Large intestine (tissue), 3 donors: ENCODE measurements at regions not wholly inside any gene's neighbourhood (a gene's known extent, or its start where the extent isn't known, plus 50 kb on each side); places are given as distances from the start of the nearest gene placed in this dataset.

Source experiments
- DNase-seq, 2 donors: peaks; one replicate each; pipeline versions ENCODE4 v3.0.0 to v3.0.0-alpha.2; 2013
- H3K27ac ChIP-seq: one replicate; pipeline ENCODE4 v1.5.1; 2013; ENCODE audit warnings: low read length
- H3K27me3 ChIP-seq: 2 replicates; pipeline ENCODE4 v1.6.1; 2013; ENCODE audit warnings: low read length; ENCODE audit not compliant: control insufficient read depth, insufficient read depth
- H3K36me3 ChIP-seq: 2 replicates; pipeline ENCODE4 v1.6.1; 2013; ENCODE audit warnings: low read length; ENCODE audit not compliant: control insufficient read depth, insufficient read depth
- H3K4me1 ChIP-seq: one replicate; pipeline ENCODE4 v1.6.1; 2013; ENCODE audit warnings: low read length; ENCODE audit not compliant: control insufficient read depth, insufficient read depth
- H3K4me3 ChIP-seq: one replicate; pipeline ENCODE4 v1.5.1; 2013; ENCODE audit warnings: low read length
- H3K9me3 ChIP-seq: one replicate; pipeline ENCODE4 v1.6.1; 2013; ENCODE audit warnings: mild to moderate bottlenecking, low read depth, low read length, moderate library complexity; ENCODE audit not compliant: control insufficient read depth
- WGBS: methylation state at CpG from one replicate; pipeline ENCODE4 v1.1.5; 2013; ENCODE audit warnings: low lambda C conversion rate; ENCODE audit not compliant: insufficient coverage; 5-methylcytosine and 5-hydroxymethylcytosine counted together

DNA sequence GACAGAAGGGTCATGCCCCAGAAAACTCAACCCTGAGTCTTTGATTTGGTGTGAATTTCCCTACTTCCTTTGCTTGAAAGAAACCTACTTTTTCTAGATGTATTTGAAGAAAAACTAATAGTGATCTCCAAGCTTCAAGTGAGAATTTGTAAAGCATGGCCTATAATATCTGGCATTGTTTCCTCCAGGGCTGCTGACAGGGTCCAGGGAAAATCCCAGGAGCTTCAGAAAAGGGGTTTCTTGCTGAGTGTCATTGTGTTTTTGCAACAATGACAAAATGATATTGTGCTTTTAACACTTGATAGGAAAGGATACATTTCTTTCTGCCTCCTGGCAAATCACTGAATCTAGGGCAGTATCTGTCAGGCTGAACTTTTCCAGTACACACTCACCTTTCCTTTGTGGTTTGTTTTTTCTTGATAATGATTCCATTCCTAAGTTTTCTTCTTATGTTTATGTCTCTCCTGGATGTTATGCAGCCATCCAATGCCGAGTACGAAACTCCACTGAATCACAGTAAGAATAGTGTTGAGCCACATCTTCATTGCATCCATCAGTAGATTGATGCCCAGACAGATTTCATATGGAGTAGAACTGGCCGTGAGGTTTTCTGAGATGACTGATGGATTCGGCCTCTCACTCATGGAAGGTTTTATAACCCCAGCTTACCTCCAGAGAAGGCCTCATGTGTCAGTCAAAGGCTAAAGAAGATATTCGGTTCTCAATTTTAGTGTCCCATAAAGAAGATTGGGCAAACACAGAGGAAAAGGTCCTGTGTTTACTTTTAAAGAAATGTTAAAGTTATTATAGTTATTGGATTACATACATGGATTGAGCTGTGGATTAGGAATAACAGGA is 76.9 kb upstream of the STEAP1B start:
- DNase-seq = no peak
- no peaks in the 10 kb centered on the region for H3K27me3 ChIP-seq
- WGBS = 13% methylated on average over 1 of the region's 5 CpGs

DNA sequence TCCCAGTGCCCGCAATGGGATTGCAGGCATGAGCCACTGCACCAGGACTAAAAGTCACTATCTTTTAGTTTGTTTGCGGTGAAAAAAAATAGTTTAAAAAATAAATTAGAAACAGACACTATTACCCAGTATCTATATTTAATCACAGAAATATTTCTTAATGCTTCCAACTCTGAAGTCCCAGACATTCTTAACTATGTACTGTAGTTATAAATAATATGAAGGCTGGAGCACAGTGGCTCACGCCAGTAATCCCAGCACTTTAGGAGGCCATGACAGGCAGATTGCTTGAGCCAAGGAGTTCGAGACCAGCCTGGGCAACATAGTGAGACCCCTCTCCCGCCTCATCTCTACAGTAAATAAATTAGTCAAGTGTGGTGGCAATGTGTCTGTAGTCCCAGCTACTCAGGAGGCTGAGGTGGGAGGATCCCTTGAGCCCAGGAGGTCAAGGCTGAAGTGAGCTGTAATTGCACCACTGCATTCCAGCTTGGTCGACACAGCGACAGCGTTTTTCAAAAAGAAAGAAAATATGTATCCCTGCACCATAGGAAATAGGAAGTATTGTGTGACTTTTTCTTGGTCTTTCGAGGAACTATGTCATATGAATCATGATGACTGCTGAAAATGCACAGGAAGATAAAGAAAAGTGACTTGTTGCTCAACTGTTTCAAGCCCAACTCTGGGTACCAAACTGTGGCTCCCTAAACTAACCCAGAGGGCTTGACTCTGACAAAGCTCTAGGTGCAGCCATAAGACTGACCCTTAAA is 74.9 kb upstream of the STEAP1B start:
- DNase-seq = no peak
- Histone ChIP-seq H3K36me3 (no peaks in the 10 kb centered on the region), H3K27me3 (no peaks in the 10 kb centered on the region), H3K9me3 (no peaks in the 10 kb centered on the region), H3K4me1 (peaks cover 12% of the 10 kb centered on the region), H3K27ac (no peak overlapping the region), H3K4me3 (no peak overlapping the region)
- WGBS = 100% methylated on average over 3 of the region's 9 CpGs

More for the DNA sequence above, 76.9 kb upstream of the STEAP1B start:
- Histone ChIP-seq H3K9me3 (no peaks in the 10 kb centered on the region), H3K4me3 (no peak overlapping the region), H3K27ac (peak overlapping the region; percentile 38), H3K4me1 (peaks cover 12% of the 10 kb centered on the region), H3K36me3 (no peaks in the 10 kb centered on the region)

GRCh38 chr7:22572937-22573336 is 72.9 kb upstream of the STEAP1B start:
- no peaks in the 10 kb centered on the region for H3K9me3 ChIP-seq
- no peak overlapping the region for H3K4me3 ChIP-seq
- no peak for DNase-seq
- no peaks in the 10 kb centered on the region for H3K36me3 ChIP-seq
- no CpG with 5 or more reads among the region's 7 CpGs for WGBS
- no peak overlapping the region for H3K27ac ChIP-seq
- peaks cover 11% of the 10 kb centered on the region for H3K4me1 ChIP-seq
- H3K27me3 ChIP-seq = no peaks in the 10 kb centered on the region

DNA sequence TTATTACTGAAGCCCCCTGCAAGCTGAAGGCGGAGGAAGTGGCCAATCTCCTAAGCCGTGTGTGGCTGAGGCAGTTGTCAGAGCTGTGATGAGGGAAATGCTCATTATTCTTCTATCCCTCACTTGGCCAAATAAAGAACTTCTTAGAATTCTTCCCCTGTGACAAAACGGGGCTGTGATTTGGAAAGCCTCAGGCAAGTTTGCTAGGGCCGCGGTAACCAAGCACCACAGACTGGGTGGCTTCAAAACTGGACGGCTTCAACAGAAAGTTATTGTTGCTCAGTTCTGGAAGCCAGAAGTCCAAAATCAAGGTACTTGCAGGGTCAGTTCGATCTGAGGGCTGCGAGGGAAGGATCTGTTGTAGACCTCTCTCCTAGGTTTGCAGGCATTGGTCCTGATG is 72.3 kb upstream of the STEAP1B start:
- Histone ChIP-seq H3K36me3 (no peaks in the 10 kb centered on the region), H3K4me3 (no peak overlapping the region), H3K9me3 (no peaks in the 10 kb centered on the region), H3K4me1 (peaks cover 7% of the 10 kb centered on the region), H3K27me3 (no peaks in the 10 kb centered on the region), H3K27ac (no peak overlapping the region)
- no peak for DNase-seq
- no CpG with 5 or more reads among the region's 8 CpGs for WGBS

DNA sequence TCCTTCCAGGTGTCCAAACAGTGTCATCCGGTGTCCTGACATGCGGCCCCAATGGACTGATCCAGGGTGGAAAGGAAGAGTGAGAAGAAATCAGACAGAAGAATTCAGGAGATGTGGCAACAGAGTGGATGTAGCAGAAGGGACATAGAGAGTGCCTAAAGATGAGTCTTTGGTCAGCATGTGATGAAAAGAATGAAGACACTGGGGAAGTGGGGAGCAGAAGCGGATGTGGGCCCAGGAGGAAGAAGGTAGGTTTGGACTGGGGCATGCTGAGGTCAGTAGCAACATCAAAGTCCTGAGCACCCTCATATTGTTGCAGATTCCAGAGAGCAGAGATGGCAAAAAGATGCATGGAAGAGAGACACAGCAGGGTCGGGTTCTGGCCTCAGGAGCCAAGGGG is 71.8 kb upstream of the STEAP1B start:
- Histone ChIP-seq H3K9me3 (no peaks in the 10 kb centered on the region), H3K36me3 (no peaks in the 10 kb centered on the region), H3K27me3 (no peaks in the 10 kb centered on the region), H3K27ac (no peak overlapping the region), H3K4me1 (peaks cover 2% of the 10 kb centered on the region), H3K4me3 (no peak overlapping the region)
- DNase-seq = no peak
- 93% methylated on average over 2 of the region's 4 CpGs for WGBS

DNA sequence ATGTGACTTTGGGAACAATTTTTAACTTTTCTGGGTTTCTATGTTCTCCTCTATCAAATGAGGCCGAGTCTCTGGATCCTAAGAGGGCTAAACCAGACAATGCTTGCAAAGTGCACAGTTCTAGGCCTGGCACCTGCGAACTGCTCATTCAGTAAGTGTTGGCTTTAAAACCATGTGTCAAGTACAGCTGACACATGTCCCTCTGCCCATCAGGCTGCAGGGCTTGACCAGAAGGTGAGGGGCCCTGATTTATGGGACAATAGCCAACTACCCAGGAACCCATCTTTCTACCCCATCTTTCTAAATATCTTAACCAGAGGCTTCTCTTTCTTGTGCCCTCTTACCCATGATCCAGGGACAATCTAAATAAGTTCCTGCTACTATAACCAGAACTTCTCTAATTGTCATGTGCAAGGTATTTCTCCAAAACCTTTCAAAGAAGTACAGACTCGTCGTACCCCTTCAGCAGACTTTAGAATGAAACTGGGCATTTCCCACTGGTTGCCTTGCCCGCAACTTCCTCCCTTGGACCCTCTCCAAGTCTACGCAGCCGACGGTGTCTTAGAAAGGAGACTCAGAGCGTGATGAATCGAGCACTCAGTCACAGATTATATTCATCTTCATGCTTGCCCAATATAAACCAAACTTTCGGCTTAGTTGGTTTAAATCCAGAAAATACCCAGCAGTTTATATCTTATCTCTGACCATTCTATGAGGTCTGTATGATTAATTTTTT is 69.8 kb upstream of the STEAP1B start:
- 100% methylated on average over 1 of the region's 11 CpGs for WGBS
- Histone ChIP-seq H3K9me3 (no peaks in the 10 kb centered on the region), H3K4me3 (no peak overlapping the region), H3K27me3 (no peaks in the 10 kb centered on the region), H3K27ac (no peak overlapping the region), H3K36me3 (no peaks in the 10 kb centered on the region), H3K4me1 (peaks cover 15% of the 10 kb centered on the region)
- no peak for DNase-seq

GRCh38 chr7:22566592-22566991 is 66.6 kb upstream of the STEAP1B start:
- Histone ChIP-seq H3K27ac (no peak overlapping the region), H3K4me3 (no peak overlapping the region), H3K27me3 (no peaks in the 10 kb centered on the region), H3K4me1 (peaks cover 36% of the 10 kb centered on the region), H3K36me3 (no peaks in the 10 kb centered on the region), H3K9me3 (no peaks in the 10 kb centered on the region)
- WGBS = no CpG with 5 or more reads among the region's 4 CpGs
- DNase-seq = no peak

DNA sequence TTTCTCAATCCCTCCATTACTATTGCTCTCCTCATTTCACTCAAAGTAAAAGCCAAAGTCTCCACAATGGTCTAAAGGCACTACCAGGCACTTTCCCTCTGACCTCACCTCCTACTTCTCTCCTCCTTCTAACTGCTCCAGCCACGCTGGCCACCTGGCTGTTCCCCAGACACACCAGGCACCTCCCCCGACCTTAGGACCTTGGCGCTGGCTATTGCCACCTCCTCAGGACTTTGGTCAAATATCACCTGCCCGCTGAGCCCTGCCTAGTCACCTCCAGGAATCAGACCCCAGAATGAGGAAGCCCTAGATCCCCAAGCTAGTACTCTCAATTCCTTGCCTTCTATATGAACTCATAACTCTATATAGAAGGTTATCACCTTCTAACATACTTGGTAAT is 66.2 kb upstream of the STEAP1B start:
- H3K4me3 ChIP-seq = no peak overlapping the region
- peak; percentile 67 to 81 for DNase-seq
- H3K27ac ChIP-seq = no peak overlapping the region
- WGBS = no CpG with 5 or more reads among the region's 4 CpGs
- peaks cover 39% of the 10 kb centered on the region for H3K4me1 ChIP-seq
- H3K9me3 ChIP-seq = no peaks in the 10 kb centered on the region
- no peaks in the 10 kb centered on the region for H3K36me3 ChIP-seq
- H3K27me3 ChIP-seq = no peaks in the 10 kb centered on the region

- Histone ChIP-seq H3K4me3 (no peak overlapping the region), H3K27me3 (no peaks in the 10 kb centered on the region), H3K36me3 (no peaks in the 10 kb centered on the region), H3K4me1 (peaks cover 39% of the 10 kb centered on the region), H3K27ac (no peak overlapping the region), H3K9me3 (no peaks in the 10 kb centered on the region)
- DNase-seq = peak in 1 of 2 donors; percentile 42
- WGBS = 71% methylated on average over 1 of the region's 1 CpG
Measured at GRCh38 chr7:22565315-22565811, 65.4 kb upstream of the STEAP1B start.

- DNase-seq = no peak
- Histone ChIP-seq H3K27ac (no peak overlapping the region), H3K36me3 (no peaks in the 10 kb centered on the region), H3K4me1 (peaks cover 39% of the 10 kb centered on the region), H3K9me3 (no peaks in the 10 kb centered on the region), H3K4me3 (no peak overlapping the region), H3K27me3 (no peaks in the 10 kb centered on the region)
- no CpG with 5 or more reads among the region's 6 CpGs for WGBS
Measured at GRCh38 chr7:22564511-22565045, 64.6 kb upstream of the STEAP1B start.
